Upper lobe of left lung (tissue), 4 donors: ENCODE measurements at regions not wholly inside any gene's neighbourhood (a gene's known extent, or its start where the extent isn't known, plus 50 kb on each side); places are given as distances from the start of the nearest gene placed in this dataset.

Experiments
- CTCF ChIP-seq, 6 experiments: fragments of 450-650 bp in 4 of 6; fragments of 200-600 bp in 2 of 6; sonication (generic) in 2 of 6; IDR thresholded peaks; one replicate each; pipeline ENCODE4 v1.5.1; 2016 to 2019; ENCODE audit warnings: antibody characterized with exemption in 6 of 6
- POLR2A ChIP-seq, 4 donors: fragments of 450-650 bp; IDR thresholded peaks; one replicate each; pipeline ENCODE4 v1.5.1; 2016 to 2017; ENCODE audit warnings: antibody characterized with exemption in 4 of 4, mild to moderate bottlenecking in 2 of 4

GRCh38 chr3:191804935-191805334, 344.0 kb downstream of the PYDC2 start:
- no peak for TF ChIP-seq CTCF (IDR thresholded peaks at IDR 0.05)
- no peak for TF ChIP-seq POLR2A (IDR thresholded peaks at IDR 0.05)
